ENCODE measurements at regions not wholly inside any gene's neighbourhood (a gene's known extent, or its start where the extent isn't known, plus 50 kb on each side); places are given as distances from the start of the nearest gene placed in this dataset.

GRCh38 chr2:19156646-19157045 is 201.8 kb downstream of the OSR1 start:
- no peaks in the 10 kb centered on the region for H3K27me3 ChIP-seq
- no peaks in the 10 kb centered on the region for H3K4me1 ChIP-seq
- WGBS = 95% methylated on average over 1 of the region's 1 CpG
- H3K9me3 ChIP-seq = no peaks in the 10 kb centered on the region
- no peak for DNase-seq (ENCODE audit: low spot score in 2 of 2)
- H3K4me3 ChIP-seq = no peak overlapping the region
- H3K27ac ChIP-seq = no peak overlapping the region
- H3K36me3 ChIP-seq = no peaks in the 10 kb centered on the region
- no peak for TF ChIP-seq POLR2AphosphoS5 (IDR thresholded peaks at IDR 0.05)
- no peak for TF ChIP-seq EP300 (IDR thresholded peaks at IDR 0.05)
- no peak for TF ChIP-seq CTCF (IDR thresholded peaks at IDR 0.05)

GRCh38 chr2:19150726-19151125 is 207.7 kb downstream of the OSR1 start:
- Histone ChIP-seq H3K4me1 (no peaks in the 10 kb centered on the region), H3K4me3 (no peak overlapping the region), H3K27ac (no peak overlapping the region), H3K36me3 (no peaks in the 10 kb centered on the region), H3K27me3 (no peaks in the 10 kb centered on the region), H3K9me3 (no peaks in the 10 kb centered on the region)
- WGBS = 100% methylated on average over 2 of the region's 2 CpGs
- TF ChIP-seq POLR2AphosphoS5 (IDR thresholded peaks at IDR 0.05) (no peak), POLR2A (IDR thresholded peaks at IDR 0.05) (no peak), CTCF (IDR thresholded peaks at IDR 0.05) (no peak), EP300 (IDR thresholded peaks at IDR 0.05) (no peak)
- DNase-seq (ENCODE audit: low spot score in 2 of 2) = no peak

DNA sequence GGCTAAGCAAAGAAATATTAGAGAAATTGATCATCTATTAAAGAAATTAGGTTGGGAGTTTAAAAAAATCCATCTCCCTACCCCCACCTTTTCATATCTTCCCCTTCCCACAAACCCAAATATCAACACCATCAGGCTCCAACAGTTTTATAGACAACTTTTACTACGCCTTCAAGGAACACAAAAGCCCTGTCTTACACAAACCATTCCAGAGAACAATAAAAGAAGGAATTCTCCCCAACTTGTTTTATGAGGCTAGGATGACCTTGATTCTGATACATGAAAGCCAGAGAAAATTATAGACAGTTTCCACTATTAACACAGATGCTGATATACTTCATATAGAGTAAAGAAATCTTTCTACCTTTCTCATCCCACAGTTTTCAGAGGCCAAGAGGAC is 211.6 kb downstream of the OSR1 start:
- Histone ChIP-seq H3K4me1 (no peaks in the 10 kb centered on the region), H3K4me3 (no peak overlapping the region), H3K36me3 (no peaks in the 10 kb centered on the region), H3K27me3 (no peaks in the 10 kb centered on the region), H3K27ac (no peak overlapping the region), H3K9me3 (no peaks in the 10 kb centered on the region)
- 86% methylated on average over 1 of the region's 1 CpG for WGBS
- no peak for DNase-seq (ENCODE audit: low spot score in 2 of 2)
- TF ChIP-seq POLR2A (IDR thresholded peaks at IDR 0.05) (no peak), CTCF (IDR thresholded peaks at IDR 0.05) (no peak), EP300 (IDR thresholded peaks at IDR 0.05) (no peak), POLR2AphosphoS5 (IDR thresholded peaks at IDR 0.05) (no peak)

DNA sequence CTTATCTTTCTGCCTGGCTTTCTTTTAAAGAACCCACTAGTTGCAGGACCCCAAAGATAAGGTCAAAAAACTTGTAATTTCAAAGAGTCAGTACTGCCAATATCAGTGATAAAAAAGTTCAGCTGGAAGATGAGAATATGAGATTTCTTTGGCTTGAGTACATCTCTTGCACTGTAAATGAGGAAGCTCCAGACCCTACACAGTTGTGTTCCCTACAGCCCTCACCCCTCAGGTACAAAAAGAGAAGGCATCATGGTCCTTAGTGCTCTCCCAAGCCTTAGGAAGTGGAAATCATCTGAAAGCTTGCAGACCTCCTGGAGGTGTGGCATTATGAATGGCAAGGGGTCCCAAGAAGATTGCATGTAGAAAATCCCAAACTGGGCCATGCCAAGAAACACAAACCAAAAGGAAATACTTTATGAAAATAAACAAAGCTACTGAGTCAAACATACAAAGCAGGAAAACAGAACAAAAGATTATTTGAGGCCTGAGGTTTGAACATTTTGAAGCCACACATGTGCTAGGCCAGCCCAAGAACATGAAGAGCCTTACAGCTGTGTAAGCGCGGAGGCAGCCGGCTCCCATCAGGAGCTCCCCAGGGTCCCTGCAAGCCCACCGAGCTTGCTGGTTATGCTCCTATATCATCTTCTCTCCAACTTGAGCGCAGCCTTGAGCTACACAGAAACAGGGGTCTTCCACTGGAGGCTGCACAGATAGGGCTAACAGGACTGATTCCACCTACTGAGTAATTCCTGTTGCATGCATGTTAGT is 217.0 kb downstream of the OSR1 start:
- no peak overlapping the region for H3K27ac ChIP-seq
- H3K4me1 ChIP-seq = no peaks in the 10 kb centered on the region
- no peak overlapping the region for H3K4me3 ChIP-seq
- TF ChIP-seq EP300 (IDR thresholded peaks at IDR 0.05) = no peak
- TF ChIP-seq CTCF (IDR thresholded peaks at IDR 0.05) = no peak
- no peak for TF ChIP-seq POLR2AphosphoS5 (IDR thresholded peaks at IDR 0.05)
- no peak for TF ChIP-seq POLR2A (IDR thresholded peaks at IDR 0.05)
- no peaks in the 10 kb centered on the region for H3K36me3 ChIP-seq
- no peaks in the 10 kb centered on the region for H3K27me3 ChIP-seq
- H3K9me3 ChIP-seq = no peaks in the 10 kb centered on the region
- 77% methylated on average over 5 of the region's 5 CpGs for WGBS
- no peak for DNase-seq (ENCODE audit: low spot score in 2 of 2)

DNA sequence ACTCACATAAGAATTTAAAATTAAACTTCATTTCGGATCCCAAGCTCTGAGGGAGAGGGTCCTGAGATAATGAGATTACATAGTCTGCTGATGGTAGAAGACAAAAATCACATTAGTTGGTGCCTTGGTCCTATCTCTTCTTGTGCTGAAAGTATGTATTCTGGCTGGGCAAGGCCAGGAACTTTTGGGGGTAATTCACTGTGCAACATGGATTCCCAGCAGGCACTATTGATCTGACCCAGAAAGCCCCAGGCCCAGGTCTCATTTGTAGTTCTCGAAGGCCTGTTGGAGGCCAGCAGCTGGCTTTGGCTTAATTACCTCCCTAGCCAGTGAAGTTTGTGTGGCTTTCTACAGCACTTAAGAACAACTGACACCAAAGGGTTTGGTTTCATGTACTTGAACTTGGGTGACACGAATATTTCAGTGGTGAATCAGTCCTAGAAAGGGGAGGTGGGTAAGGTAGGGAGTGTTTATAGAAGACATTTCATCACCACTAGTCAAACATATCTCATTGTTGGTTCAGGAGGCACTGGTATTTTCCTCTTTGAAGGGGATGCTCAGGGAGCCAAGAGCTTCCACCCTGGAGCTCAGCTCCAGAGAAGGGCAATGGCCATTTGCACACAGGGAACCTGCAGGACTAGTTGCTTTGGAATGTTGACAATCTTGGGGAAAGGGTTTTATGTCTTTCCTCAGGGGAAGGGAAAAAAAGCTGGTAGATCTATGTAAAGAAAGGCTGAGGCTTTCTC is 217.8 kb downstream of the OSR1 start:
- H3K9me3 ChIP-seq = no peaks in the 10 kb centered on the region
- no peak overlapping the region for H3K27ac ChIP-seq
- H3K4me1 ChIP-seq = no peaks in the 10 kb centered on the region
- no peaks in the 10 kb centered on the region for H3K36me3 ChIP-seq
- WGBS = 92% methylated on average over 3 of the region's 3 CpGs
- DNase-seq (ENCODE audit: low spot score in 2 of 2) = no peak
- no peak overlapping the region for H3K4me3 ChIP-seq
- TF ChIP-seq POLR2A (IDR thresholded peaks at IDR 0.05) (no peak), EP300 (IDR thresholded peaks at IDR 0.05) (no peak)
- H3K27me3 ChIP-seq = no peaks in the 10 kb centered on the region

Data from suprapubic skin (tissue), 4 donors.